ENCODE measurements at regions not wholly inside any gene's neighbourhood (a gene's known extent, or its start where the extent isn't known, plus 50 kb on each side); places are given as distances from the start of the nearest gene placed in this dataset.
"Not testable (repeated sequence)": the region's sequence is repeated elsewhere in the genome, so short reads cannot be mapped to it uniquely, and the experiment has no call there.

DNA sequence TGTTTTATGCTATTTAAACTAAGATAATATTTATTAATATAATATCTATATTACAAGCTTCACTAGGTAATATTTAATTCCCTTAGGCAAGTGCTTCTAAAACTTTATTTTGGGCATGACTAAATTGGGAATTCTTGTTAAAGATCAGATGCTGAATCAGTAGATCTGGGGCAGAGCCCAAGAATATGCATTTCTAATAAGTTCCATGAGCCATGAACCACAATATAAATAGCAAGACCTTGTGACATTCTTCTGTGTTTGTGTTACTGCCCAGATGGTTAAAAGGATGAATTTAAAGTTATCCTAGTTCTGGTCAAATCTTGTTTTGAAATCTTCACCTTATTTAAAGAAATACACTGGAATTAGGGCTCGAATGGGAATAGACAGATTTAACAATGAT is 258.4 kb upstream of the CACNA2D1 start:
- DNase-seq = no peak

- peak in 1 of 2 experiments; percentile 13 for DNase-seq
These were observed 257.2 kb upstream of the CACNA2D1 start for GRCh38 chr7:82700741-82701140.

DNA sequence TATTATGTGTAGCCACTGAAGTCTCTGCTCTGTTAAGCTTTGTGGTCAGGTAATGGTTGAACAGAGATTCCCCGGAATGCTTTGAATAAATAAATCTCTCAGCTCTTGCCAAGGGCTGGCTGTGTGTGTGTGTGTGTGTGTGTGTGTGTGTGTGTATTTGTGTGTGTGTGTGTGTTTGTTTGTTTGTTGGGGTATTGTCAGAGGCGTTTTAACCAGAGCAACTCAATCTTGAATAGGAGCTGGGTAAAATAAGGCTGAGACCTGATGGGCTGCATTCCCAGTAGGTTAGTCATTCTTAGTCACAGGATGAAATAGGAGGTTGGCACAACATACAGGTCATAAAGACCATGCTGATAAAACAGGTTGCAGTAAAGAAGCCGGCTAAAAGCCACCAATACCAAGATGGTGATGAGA is 256.2 kb upstream of the CACNA2D1 start:
- peak in 1 of 2 experiments; percentile 37 for DNase-seq

- no peak for DNase-seq
These were observed 254.3 kb upstream of the CACNA2D1 start for GRCh38 chr7:82697897-82698296.

DNA sequence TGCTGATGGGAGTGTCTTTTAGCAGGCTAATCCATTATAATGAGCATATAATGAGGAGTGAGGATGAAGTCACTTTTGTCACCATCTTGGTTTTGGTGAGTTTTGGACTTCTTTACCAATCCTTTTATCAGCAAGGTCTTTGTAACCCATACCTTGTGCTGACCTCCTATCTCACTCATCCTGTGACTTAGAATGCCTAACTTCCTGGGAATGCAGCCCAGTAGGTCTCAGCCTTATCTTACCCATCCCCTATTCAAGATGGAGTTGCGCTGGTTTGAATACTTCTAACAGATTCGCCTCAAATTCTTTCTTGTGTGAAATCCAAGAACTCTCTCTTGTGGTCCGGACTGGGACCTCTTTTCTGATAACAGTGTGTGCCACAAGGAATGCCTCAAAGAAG is 253.1 kb upstream of the CACNA2D1 start:
- no peak for DNase-seq

GRCh38 chr7:82694022-82694421 is 250.4 kb upstream of the CACNA2D1 start:
- DNase-seq = no peak

DNA sequence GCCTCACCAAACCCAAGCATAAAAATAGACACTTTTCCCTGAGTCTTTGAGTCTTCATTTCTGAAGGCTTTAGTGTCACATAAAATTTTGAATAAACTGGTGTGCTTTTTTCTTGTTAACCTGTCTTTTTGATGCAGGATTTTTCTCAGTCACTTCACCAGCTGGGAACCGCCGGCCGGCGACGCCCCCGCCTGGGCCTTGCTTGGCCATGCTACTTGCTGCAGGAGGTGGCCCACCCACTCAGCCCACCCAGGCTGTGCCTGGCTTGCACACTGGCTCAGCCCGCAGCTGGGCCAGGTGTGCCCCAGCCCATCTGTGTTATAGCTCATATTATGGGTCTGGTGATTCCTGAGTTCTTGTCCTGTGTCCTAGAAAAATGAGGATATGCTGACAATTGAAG is 247.4 kb upstream of the CACNA2D1 start:
- DNase-seq = no peak

DNA sequence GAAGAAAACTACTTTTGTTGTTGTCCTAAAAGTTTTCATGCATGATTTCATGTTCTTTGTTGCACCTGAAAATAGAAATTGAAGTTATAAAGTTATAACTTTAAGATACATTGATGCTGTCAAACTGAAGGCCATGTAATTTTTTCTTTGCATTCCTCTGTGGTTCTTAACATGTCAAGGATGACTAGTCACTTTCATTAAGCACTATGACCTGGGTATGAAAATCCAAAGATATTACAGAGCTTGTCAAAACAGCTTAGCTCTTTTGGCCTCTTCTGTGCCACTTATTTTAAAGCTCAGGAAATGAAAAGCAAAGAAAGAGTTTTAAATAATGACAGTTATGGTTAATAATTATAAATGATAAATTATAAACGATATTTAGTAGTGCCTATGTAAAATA is 241.6 kb upstream of the CACNA2D1 start:
- DNase-seq = no peak

GRCh38 chr7:82678716-82679115 is 235.1 kb upstream of the CACNA2D1 start:
- peak in 1 of 2 experiments; percentile 42 for DNase-seq

- peak in 1 of 2 experiments; percentile 20 for DNase-seq
These were observed 234.7 kb upstream of the CACNA2D1 start for GRCh38 chr7:82678259-82678658.

- DNase-seq = peak; percentile 20 to 68
These were observed 233.9 kb upstream of the CACNA2D1 start for GRCh38 chr7:82677493-82677892.

DNA sequence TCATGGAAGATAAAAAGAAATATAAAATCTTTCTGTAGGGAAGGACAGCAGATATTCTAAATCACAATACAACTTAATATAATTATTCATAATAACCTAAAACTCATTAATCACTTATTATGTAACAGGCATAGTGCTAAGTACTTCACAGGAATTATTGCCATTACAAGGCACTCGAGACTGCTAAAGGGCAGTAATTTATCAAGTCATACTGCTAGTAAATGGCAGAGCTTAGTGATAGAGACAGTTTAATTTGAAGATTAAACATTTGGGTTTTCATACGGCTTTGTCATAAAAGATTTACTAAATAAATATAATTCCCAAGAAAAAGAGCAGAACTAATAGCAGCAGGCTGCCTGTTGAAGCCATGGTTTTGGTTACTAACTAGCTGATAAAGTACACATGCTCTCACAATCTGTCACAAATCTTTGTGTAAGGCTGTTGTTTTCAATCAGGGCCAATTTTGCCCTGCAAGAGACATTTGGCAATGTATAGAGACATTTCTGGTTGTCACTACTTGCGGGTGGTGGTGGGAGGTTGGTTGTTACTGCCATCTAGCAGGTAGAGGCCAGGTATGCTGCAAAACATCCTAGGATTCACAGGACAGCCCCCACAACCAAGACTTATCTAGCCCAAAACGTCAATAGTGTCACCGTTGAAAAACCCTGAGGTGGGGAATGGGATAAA is 233.3 kb upstream of the CACNA2D1 start:
- DNase-seq = peak; percentile 75 to 94

GRCh38 chr7:82675396-82675795 is 231.8 kb upstream of the CACNA2D1 start:
- DNase-seq = no peak

DNA sequence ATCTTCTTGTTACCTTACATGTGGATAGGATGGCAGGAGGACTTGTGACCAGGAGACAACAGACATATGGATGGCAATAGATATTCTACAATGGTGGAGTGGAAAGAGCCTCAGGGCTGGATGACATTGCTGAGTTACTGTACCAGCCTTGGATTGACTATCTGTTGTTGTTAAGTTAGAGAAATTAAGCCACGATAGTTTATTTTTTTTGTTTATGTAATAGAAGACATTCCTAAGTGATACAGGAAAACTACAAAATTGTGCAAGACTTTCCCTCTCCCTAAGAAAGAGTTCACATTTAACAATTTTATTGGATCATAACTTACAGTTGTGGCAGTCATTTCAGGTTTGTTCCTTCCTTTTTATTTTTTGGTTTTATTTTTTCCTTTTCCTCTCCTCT is 230.7 kb upstream of the CACNA2D1 start:
- DNase-seq = no peak

- no peak for DNase-seq
These were observed 228.5 kb upstream of the CACNA2D1 start for GRCh38 chr7:82672078-82672477.

- no peak for DNase-seq
These were observed 225.6 kb upstream of the CACNA2D1 start for GRCh38 chr7:82669141-82669540.

- DNase-seq = no peak
These were observed 225.1 kb upstream of the CACNA2D1 start for GRCh38 chr7:82668676-82669075.

DNA sequence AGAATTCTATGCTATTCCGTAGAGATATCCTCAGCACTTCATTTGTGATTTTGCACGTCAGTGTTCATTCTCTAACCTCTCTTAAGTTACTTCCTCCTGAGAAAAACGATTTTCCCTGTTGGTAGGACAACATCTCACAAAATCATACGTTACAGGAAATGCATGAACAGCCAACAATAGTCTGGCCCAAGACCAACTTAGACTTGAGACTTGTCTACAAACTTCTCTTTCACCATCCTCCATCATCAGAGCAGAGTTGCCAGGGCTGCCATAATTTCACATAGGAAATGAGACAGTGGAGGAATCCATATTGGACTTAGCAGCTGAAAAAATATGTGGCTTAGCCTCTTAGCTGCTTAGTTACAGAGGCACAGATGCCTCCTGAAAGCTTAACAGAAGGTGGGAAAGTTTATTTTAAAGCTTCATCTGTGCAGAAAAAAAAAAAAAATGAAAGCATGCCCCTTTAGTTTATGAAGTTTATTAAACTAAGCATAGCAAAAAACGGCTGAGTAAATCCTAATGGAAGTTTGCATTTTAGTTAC is 222.5 kb upstream of the CACNA2D1 start:
- DNase-seq = no peak

GRCh38 chr7:82655965-82656364 is 212.4 kb upstream of the CACNA2D1 start:
- peak in 1 of 2 experiments; percentile 39 for DNase-seq

DNA sequence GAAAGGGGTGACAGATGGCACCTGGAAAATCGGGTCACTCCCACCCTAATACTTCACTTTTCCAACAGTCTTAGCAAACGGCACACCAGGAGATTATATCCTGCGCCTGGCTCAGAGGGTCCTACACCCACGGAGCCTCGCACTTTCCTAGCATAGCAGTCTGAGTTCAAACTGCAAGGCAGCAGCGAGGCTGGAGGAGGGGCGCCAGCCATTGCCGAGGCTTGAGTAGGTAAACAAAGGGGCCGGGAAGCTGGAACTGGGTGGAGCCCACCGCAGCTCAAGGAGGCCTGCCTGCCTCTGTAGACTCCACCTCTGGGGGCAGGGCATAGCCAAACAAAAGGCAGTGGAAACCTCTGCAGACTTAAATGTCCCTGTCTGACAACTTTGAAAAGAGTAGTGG is 206.5 kb upstream of the CACNA2D1 start:
- not testable (repeated sequence) for DNase-seq

DNA sequence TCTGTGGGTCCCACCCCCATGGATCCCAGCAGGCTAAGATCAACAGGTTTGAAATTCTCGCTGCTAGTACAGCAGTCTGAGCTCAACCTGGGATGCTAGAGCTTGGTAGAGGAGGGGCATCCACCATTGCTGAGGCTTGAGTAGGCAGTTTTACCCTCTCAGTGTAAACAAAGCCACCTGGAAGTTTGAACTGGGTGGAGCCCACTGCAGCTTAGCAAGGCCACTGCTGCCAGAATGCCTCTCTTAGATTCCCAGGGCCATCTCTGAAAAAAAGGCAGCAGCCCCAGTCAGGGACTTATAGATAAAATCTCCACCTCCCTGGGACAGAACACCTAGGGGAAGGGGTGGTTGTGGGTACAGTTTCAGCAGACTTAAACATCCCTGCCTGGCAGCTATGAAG is 190.0 kb upstream of the CACNA2D1 start:
- DNase-seq = peak in 1 of 2 experiments; percentile 27

- no peak for DNase-seq
These were observed 188.4 kb upstream of the CACNA2D1 start for GRCh38 chr7:82631998-82632397.

DNA sequence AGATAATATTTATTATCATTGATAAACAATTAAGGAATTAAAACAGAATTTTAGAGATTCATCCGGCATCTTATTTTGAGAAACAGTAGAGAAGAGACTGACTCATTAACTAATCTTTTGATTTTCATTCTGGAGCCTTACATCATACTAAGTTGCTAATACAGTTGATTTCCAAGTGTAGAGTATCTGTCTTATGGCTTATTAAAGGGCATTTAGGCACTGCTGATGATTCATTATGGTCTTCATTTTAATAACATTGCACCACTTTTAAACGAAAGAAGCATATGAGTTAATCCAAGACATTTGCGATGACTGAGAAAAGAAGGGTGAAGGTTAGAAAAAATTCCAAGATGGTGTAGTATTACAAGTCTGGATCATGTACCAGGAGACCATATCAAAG is 186.0 kb upstream of the CACNA2D1 start:
- DNase-seq = no peak

GRCh38 chr7:82625377-82625776 is 181.8 kb upstream of the CACNA2D1 start:
- DNase-seq = no peak

DNA sequence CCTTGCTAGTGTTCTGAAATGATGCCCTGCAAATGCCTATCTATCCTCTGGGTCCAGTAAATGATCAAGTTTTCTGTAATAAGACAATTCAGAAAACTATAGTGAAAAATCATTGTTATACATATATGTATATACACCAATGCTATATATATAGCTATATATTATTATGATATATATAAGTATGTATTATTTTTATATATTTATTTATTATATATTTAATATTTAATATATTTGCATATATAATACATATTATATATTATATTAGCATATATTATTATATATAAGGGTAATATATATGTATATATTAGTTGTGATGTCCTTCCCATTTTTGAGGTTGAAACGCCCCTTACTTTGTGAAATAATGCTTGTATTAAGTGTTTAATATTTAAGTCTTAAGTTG is 181.4 kb upstream of the CACNA2D1 start:
- no peak for DNase-seq
